NB4 (cell line): ENCODE measurements at regions not wholly inside any gene's neighbourhood (a gene's known extent, or its start where the extent isn't known, plus 50 kb on each side); places are given as distances from the start of the nearest gene placed in this dataset.
A peak's percentile ranks its signal among the peaks of the same experiment; 100 is the strongest.

Experiments used
- DNase-seq: peaks from one replicate; pipeline ENCODE4 v3.0.0; 2010; ENCODE audit warnings: low read depth
- H3K4me3 ChIP-seq: one replicate; pipeline ENCODE4 v1.5.1; 2011; ENCODE audit warnings: mild to moderate bottlenecking, low read depth, low read length, moderate library complexity
- CTCF ChIP-seq: IDR thresholded peaks from one replicate; pipeline ENCODE4 v1.5.1; 2012; ENCODE audit warnings: low read depth, low read length
- MAX ChIP-seq: IDR thresholded peaks from 2 replicates; pipeline ENCODE4 v1.6.1; 2011; ENCODE audit warnings: low read depth, low read length
- MYC ChIP-seq: IDR thresholded peaks from 2 replicates; pipeline ENCODE4 v1.6.1; 2011; ENCODE audit warnings: low read depth, low read length
- POLR2A ChIP-seq: IDR thresholded peaks from 2 replicates; pipeline ENCODE4 v1.6.1; 2011; ENCODE audit warnings: mild to moderate bottlenecking; ENCODE audit not compliant: insufficient read length; ENCODE audit errors: extremely low read depth

- TF ChIP-seq MAX (no peak), CTCF (no peak), POLR2A (no peak), MYC (no peak)
Measured at GRCh38 chr6:11328613-11329247, 96.3 kb upstream of the NEDD9 start.

DNA sequence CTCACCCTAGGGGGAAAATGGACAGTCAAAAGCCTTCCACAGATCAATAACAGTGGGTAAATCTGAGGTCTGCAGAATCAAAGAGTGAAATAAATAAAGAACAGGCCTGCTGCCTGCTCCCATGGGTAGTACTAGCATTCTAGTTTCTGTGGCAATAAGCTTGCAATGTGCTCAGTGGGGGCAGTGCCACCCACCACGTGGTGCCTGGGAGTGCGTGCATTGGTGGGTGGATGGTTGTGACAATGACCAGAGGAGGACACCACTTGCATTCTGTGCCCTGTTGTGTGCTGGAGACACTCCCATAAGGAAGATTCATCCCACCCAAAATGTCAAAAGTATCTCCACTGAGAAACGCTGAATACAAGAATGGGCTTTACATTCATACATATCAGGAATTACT is 95.5 kb upstream of the NEDD9 start:
- no peak overlapping the region for H3K4me3 ChIP-seq
- TF ChIP-seq MAX (0 out of 2 replicates have a peak, but pooled peaks have one; percentile 24), POLR2A (no peak), MYC (0 out of 2 replicates have a peak, but pooled peaks have one; percentile 23), CTCF (no peak)
- DNase-seq, result no peak

More at GRCh38 chr6:11328613-11329247, 96.3 kb upstream of the NEDD9 start:
- H3K4me3 ChIP-seq, result no peak overlapping the region
- no peak for DNase-seq

DNA sequence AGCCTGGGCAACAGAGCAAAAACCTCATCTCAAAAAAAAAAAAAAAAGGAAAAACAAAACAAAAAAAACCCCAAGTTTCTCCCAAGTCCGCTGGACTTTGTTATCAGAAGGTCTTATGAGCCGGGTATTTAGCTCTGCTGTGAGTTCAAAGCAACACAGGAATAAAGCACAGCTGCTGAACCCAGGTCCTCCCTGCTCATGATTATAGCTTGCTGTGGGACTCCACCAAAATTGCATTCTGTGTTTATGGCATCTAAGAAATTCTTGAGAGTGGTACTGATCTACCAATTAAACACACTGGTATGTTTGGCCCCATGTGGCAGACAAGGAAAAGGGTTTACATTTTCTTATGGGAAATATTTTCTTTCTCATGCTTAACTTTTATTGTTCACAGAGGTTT is 93.6 kb upstream of the NEDD9 start:
- no peak for DNase-seq
- TF ChIP-seq POLR2A, result no peak
- TF ChIP-seq CTCF, result no peak
- no peak for TF ChIP-seq MYC
- TF ChIP-seq MAX, result no peak
- no peak overlapping the region for H3K4me3 ChIP-seq

- peak; percentile 79 for DNase-seq
- no peak for TF ChIP-seq POLR2A
- TF ChIP-seq MAX, result no peak
- TF ChIP-seq CTCF, result no peak
- peak; percentile 53; the same call in 1 of the 2 replicates for TF ChIP-seq MYC
- H3K4me3 ChIP-seq, result peak overlapping the region; percentile 53
Measured at GRCh38 chr6:11324453-11325015, 92.1 kb upstream of the NEDD9 start.

- TF ChIP-seq CTCF, result peak; percentile 31
- peak; percentile 55 for TF ChIP-seq POLR2A
- TF ChIP-seq MAX, result peak; percentile 89
- peak; percentile 74; the same call in 1 of the 2 replicates for TF ChIP-seq MYC
- H3K4me3 ChIP-seq, result peak overlapping the region; percentile 53
- peak; percentile 100 for DNase-seq
Measured at GRCh38 chr6:11323666-11324452, 91.4 kb upstream of the NEDD9 start.
